ENCODE measurements at regions not wholly inside any gene's neighbourhood (a gene's known extent, or its start where the extent isn't known, plus 50 kb on each side); places are given as distances from the start of the nearest gene placed in this dataset.

DNA sequence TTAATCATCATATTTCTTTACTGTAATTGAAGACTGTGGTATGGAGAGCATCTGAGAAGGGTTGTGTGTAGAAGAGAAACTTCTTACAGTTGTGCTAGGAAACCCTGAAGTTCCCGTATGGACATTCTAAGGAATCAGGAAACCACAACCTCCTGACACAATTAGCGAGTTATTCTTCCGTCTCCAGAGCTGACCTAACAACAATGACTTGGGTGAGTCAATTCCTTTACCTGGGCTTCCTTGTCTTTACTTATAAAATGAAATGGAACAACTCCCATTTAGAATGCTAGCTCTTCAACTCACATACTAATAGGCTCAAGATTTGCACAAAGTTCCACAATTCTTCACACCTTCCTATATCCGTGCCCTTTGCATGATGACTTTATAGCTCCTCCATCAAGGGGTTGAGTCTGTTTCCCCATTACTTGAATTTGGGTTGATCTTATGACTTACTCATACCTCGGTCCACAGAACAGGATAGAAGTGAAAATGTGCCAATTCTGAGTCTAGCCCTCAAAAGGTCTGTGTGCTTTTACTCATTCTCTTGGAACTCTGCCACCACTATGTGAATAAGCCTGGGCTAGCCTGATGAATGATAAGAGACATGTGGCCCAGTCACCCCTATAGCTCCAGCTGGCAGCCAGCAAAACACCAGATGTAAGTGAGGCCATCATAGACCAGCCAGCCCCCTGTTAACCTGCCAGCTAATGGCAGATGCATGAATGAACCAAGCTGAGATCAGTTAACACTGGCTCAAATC lies 459.4 kb downstream of the ETNK1 start:
- TF ChIP-seq, protein P1, sequence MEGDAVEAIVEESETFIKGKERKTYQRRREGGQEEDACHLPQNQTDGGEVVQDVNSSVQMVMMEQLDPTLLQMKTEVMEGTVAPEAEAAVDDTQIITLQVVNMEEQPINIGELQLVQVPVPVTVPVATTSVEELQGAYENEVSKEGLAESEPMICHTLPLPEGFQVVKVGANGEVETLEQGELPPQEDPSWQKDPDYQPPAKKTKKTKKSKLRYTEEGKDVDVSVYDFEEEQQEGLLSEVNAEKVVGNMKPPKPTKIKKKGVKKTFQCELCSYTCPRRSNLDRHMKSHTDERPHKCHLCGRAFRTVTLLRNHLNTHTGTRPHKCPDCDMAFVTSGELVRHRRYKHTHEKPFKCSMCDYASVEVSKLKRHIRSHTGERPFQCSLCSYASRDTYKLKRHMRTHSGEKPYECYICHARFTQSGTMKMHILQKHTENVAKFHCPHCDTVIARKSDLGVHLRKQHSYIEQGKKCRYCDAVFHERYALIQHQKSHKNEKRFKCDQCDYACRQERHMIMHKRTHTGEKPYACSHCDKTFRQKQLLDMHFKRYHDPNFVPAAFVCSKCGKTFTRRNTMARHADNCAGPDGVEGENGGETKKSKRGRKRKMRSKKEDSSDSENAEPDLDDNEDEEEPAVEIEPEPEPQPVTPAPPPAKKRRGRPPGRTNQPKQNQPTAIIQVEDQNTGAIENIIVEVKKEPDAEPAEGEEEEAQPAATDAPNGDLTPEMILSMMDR (IDR thresholded peaks at IDR 0.05 in 2 of 3, conservative IDR thresholded peaks at IDR 0.05 in 1 of 3; ENCODE audit: control insufficient read depth in 2 of 3, extremely low read depth in 1 of 3, insufficient read depth in 1 of 3, low read depth in 3 of 3, low read length in 3 of 3) = no peak
- TF ChIP-seq, protein P2, sequence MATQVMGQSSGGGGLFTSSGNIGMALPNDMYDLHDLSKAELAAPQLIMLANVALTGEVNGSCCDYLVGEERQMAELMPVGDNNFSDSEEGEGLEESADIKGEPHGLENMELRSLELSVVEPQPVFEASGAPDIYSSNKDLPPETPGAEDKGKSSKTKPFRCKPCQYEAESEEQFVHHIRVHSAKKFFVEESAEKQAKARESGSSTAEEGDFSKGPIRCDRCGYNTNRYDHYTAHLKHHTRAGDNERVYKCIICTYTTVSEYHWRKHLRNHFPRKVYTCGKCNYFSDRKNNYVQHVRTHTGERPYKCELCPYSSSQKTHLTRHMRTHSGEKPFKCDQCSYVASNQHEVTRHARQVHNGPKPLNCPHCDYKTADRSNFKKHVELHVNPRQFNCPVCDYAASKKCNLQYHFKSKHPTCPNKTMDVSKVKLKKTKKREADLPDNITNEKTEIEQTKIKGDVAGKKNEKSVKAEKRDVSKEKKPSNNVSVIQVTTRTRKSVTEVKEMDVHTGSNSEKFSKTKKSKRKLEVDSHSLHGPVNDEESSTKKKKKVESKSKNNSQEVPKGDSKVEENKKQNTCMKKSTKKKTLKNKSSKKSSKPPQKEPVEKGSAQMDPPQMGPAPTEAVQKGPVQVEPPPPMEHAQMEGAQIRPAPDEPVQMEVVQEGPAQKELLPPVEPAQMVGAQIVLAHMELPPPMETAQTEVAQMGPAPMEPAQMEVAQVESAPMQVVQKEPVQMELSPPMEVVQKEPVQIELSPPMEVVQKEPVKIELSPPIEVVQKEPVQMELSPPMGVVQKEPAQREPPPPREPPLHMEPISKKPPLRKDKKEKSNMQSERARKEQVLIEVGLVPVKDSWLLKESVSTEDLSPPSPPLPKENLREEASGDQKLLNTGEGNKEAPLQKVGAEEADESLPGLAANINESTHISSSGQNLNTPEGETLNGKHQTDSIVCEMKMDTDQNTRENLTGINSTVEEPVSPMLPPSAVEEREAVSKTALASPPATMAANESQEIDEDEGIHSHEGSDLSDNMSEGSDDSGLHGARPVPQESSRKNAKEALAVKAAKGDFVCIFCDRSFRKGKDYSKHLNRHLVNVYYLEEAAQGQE (IDR thresholded peaks at IDR 0.05; ENCODE audit: low read depth, low read length) = no peak
- TF ChIP-seq TCF12 (IDR thresholded peaks at IDR 0.05; ENCODE audit: low read depth, low read length) (no peak), EZH2 (IDR thresholded peaks at IDR 0.05; ENCODE audit: borderline replicate concordance, control insufficient read depth, low read depth, low read length) (no peak), POLR2AphosphoS5 (IDR thresholded peaks at IDR 0.05; ENCODE audit: low read length) (no peak), HDGF (IDR thresholded peaks at IDR 0.05) (no peak), NFXL1 (IDR thresholded peaks at IDR 0.05; ENCODE audit: borderline replicate concordance) (no peak), SP1 (IDR thresholded peaks at IDR 0.05; ENCODE audit: low read depth, low read length) (no peak), POLR2A (IDR thresholded peaks at IDR 0.05; ENCODE audit: low read depth, low read length) (no peak)
- TF ChIP-seq, protein P3, sequence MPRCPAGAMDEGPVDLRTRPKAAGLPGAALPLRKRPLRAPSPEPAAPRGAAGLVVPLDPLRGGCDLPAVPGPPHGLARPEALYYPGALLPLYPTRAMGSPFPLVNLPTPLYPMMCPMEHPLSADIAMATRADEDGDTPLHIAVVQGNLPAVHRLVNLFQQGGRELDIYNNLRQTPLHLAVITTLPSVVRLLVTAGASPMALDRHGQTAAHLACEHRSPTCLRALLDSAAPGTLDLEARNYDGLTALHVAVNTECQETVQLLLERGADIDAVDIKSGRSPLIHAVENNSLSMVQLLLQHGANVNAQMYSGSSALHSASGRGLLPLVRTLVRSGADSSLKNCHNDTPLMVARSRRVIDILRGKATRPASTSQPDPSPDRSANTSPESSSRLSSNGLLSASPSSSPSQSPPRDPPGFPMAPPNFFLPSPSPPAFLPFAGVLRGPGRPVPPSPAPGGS (IDR thresholded peaks at IDR 0.05; ENCODE audit: borderline replicate concordance, insufficient read depth, low read depth, low read length, poor library complexity, severe bottlenecking) = no peak
- TF ChIP-seq, protein P4, sequence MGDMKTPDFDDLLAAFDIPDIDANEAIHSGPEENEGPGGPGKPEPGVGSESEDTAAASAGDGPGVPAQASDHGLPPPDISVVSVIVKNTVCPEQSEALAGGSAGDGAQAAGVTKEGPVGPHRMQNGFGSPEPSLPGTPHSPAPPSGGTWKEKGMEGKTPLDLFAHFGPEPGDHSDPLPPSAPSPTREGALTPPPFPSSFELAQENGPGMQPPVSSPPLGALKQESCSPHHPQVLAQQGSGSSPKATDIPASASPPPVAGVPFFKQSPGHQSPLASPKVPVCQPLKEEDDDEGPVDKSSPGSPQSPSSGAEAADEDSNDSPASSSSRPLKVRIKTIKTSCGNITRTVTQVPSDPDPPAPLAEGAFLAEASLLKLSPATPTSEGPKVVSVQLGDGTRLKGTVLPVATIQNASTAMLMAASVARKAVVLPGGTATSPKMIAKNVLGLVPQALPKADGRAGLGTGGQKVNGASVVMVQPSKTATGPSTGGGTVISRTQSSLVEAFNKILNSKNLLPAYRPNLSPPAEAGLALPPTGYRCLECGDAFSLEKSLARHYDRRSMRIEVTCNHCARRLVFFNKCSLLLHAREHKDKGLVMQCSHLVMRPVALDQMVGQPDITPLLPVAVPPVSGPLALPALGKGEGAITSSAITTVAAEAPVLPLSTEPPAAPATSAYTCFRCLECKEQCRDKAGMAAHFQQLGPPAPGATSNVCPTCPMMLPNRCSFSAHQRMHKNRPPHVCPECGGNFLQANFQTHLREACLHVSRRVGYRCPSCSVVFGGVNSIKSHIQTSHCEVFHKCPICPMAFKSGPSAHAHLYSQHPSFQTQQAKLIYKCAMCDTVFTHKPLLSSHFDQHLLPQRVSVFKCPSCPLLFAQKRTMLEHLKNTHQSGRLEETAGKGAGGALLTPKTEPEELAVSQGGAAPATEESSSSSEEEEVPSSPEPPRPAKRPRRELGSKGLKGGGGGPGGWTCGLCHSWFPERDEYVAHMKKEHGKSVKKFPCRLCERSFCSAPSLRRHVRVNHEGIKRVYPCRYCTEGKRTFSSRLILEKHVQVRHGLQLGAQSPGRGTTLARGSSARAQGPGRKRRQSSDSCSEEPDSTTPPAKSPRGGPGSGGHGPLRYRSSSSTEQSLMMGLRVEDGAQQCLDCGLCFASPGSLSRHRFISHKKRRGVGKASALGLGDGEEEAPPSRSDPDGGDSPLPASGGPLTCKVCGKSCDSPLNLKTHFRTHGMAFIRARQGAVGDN (IDR thresholded peaks at IDR 0.05) = no peak
